Erythroblast (primary cell): ENCODE measurements at regions not wholly inside any gene's neighbourhood (a gene's known extent, or its start where the extent isn't known, plus 50 kb on each side); places are given as distances from the start of the nearest gene placed in this dataset.
A peak's percentile ranks its signal among the peaks of the same experiment; 100 is the strongest.

ENCODE experiments used
- DNase-seq, 2 experiments: peaks; one replicate each; lab custom pipeline; 2025; lab: John Stamatoyannopoulos, UW
- GATA1 ChIP-seq: IDR thresholded peaks from 2 replicates; pipeline ENCODE4 v1.6.1; 2011; ENCODE audit warnings: low read depth, mild to moderate bottlenecking, control low read depth, low read length, moderate library complexity
- POLR2A ChIP-seq: IDR thresholded peaks from 2 replicates; pipeline ENCODE4 v1.6.1; 2011; ENCODE audit warnings: mild to moderate bottlenecking, low read length

DNA sequence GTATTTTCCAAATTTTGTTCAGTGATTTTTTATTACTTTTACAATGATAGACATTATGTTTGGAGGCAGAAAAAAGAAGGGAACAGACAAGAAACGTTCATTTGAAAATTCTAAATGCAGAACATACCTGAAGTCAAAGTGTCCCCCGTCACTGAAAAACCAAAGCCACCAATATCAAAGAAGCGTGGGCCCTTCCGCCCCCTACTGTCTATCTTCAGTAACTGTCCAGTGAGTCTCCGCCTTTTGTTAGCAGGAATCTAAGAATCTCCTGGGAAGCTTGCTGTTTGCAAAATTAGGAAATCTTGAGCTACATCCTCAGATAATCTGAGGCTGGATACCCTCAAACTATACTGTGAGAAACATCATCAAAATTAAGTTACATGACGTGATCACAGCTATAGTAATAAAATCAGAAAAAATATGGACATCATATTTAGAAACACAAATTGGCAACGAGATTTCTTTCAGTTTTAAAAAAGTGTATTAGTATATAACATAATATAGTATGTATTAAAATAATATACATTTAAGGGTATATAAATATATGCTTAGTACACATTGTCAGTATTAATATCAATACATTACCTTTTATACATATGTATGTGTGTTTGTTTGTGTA is 169.3 kb upstream of the AKR1E2 start:
- TF ChIP-seq GATA1 (no peak), POLR2A (no peak)
- peak; percentile 36 to 71 for DNase-seq

DNA sequence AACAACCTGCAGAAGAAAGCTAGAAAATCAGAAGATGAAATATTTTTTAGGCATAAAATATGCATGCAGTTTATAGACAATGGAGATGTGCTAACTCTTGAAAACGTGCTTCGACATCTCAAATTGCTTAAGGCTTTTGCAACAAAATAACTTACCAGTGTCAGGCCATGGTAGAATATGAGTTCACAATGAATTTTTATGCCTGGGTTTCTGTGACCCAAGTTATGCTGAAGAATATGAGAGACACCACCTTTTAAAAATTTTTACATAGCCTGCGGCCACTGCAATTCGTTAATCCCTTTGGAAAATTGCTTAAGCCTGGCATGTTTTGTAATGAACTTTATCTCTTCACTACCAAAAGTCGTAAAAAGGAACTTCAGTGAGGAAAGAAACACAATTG is 170.1 kb upstream of the AKR1E2 start:
- no peak for DNase-seq

DNA sequence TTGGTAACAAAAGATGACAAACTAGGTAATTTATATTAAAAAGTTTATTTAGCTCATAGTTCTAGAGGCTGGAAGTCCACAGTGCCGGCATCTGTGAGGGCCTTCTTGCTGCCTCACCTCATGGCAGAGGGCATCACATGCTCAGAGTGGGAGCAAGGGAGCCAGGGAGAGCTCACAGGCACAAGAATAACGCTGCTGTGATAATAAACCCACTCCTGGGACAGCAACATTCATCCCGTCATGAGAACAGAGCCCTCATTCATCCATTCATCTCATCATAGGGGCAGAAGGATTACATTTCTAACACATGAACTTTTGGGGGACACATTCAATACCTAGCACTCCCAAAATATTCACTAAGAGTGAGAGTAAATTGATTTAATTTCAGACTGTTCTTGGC is 170.6 kb upstream of the AKR1E2 start:
- DNase-seq: no peak
- TF ChIP-seq GATA1 (no peak), POLR2A (no peak)

More for the DNA sequence above, 170.1 kb upstream of the AKR1E2 start:
- TF ChIP-seq GATA1 (no peak), POLR2A (no peak)

DNA sequence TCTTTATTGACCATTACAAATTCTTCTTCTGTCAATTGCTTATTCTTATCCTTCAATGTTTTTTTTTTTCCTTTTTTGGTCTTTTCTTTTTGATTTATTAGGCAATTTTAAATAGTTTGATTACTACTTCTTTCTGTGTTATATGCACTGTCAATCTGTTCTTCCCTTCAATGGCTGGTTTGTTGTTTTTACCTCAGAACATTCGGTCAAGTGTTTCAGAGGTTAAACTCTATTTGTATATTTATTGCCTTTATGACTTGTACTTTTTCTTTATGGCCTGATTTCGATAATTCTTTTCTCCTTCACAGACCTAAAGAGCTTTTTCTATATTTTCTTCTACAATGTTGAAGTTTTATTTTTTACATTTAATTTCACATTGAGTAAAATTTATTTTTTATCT is 171.5 kb upstream of the AKR1E2 start:
- DNase-seq: no peak
- no peak for TF ChIP-seq POLR2A
- TF ChIP-seq GATA1: no peak

DNA sequence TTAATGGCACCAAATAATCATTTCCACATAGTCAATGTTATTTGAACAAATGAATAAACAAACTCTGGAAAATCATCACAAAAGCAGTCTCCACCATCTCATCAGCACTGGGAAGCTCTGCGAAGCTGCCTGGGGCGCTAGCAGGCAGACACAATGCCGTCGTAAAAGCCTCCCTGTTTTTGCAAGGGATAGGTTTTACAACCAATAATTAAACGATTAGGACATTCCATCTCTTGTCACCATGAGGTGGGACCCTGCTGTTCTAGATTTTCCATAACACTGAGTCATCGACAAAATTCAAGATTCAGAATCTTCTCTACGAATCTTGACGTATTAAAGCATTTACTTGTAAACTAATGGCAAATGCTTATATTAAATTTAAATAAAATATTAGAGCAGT is 172.8 kb upstream of the AKR1E2 start:
- no peak for DNase-seq
- no peak for TF ChIP-seq GATA1

DNA sequence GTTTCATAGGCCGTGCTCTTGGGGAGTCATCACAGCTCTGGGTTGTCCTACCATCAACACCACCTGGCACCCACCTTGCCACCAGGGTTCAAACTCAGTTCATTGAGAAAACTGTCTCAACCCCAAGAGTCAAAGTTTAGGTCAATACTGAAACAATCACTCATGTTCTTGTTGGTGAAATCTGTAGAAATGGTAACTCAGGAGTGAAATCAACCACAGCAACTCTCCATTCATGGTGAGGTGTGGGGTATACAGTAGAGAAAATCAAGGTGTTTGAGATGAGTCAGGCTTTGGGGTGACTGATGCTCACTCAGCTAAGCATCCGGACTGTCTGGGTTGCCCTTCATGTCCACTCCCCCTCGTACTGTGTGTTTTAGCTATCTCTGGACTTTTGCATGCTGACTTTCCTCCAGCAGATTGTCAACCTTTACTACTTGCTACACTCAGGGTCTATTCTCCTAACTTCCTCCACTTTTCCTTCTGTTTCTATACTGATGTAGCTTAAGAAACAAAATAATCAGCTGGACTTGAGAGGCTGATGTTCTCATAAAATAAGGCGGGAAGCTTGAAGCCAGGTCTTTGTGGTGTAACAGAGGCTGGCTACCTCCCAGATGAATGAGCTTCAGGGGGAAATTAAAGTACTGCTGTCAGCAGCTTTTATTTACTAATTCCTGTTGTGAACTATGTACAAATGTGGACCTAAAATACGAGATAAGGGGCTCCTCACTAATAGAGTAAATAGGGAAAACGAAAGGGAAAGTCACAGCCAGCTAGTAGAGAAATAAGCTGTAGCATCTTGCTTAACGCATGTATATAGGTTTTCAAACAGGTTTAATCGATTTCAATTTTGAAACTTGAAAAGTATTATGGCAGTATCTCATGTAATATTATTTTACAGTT is 173.6 kb upstream of the AKR1E2 start:
- TF ChIP-seq GATA1 (no peak), POLR2A (no peak)
- no peak for DNase-seq

DNA sequence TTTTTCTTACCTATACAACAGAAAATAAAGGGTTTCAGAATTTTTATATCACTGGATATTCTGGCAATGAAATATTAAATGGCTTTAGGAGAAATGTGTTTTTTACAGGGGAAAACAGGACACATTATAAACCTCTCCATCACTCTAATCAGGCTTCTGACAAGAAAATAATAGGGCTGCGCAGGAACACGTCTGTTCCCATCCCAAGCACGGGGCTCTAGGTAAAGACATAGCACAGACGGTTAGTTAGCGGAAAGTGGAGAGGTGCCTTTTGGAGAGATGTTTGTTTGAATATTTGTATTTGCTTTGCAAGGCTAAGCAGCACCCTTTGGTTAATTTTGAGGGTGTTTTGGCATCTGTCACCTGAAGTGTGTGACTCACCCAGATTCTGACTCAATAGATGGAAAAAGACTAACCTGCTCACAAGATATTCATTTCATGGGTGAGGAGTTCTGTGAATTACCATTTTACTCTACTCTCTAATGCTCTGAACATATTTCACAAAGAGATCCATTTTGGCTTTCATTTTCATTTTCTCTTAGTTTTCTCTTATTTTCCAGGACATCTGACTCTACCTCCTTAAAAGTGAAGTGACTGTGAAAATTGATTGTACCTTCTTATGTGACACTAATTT is 174.5 kb upstream of the AKR1E2 start:
- DNase-seq: no peak
- TF ChIP-seq POLR2A (no peak), GATA1 (no peak)

DNA sequence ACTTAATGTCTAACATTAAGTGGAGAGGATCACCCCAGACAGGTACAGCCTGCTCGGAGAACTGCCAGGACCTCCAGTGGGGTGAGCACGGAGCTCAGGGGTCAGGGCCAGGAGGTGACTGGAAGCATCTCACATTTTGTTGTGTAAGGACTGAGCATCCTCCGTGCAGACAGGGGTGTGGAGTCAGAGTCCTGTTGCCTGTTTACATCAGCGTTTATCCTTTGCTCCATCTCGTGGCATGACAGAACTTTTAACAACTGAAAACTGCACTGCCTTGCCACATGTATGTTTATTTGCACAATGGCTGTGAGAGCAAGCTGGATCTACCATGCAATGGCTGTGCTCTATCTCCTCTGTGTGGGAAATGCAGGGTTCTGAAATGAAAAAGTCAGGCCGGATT is 175.4 kb upstream of the AKR1E2 start:
- no peak for DNase-seq
- TF ChIP-seq POLR2A (no peak), GATA1 (no peak)

DNA sequence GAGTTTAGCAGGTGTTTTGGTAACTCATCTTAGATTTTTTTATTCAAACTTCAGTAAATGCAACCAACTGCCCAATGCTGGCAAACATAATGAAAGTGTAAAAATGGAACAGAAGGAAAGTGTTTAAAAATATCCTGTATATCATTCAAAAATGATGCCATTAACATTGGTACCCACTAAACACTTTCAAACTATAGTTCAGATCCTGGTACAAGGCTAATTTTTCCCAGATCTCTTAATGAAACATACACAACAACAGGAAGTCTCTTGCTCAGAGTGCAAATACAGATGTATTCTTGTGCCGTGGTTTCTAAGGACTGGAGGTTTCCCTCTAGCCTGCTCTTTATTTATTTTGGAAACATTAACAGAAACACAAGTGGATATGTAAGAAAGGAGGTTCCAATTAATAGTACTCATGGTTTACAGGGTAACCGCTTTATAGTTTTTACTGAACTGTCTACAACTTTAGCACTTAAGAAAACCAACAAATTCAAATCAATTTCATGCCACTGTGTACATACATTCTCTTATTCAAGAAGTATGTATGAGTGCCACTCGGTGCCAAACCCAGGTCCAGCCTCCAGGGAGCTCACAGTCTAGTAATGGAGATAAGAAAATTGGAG is 176.0 kb upstream of the AKR1E2 start:
- no peak for DNase-seq
- no peak for TF ChIP-seq GATA1

DNA sequence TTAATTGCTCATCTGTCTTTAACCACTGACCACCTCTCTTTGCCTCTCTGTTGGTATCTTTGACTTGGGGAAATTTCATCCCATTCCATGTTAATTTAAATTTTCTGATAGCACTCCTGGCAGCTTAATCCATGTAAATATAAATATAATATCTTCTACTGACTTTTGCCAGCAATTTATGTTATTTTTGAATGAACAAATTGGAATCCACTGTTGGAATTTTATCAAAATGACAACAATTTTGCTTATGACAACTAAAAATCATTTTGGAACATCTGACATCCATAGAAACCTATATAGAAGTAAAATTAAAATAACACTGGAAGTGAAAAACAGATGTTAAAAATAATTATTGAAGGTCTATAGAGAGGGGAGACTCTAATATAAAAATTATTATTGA is 176.5 kb upstream of the AKR1E2 start:
- TF ChIP-seq POLR2A: no peak
- no peak for TF ChIP-seq GATA1
- DNase-seq: no peak

DNA sequence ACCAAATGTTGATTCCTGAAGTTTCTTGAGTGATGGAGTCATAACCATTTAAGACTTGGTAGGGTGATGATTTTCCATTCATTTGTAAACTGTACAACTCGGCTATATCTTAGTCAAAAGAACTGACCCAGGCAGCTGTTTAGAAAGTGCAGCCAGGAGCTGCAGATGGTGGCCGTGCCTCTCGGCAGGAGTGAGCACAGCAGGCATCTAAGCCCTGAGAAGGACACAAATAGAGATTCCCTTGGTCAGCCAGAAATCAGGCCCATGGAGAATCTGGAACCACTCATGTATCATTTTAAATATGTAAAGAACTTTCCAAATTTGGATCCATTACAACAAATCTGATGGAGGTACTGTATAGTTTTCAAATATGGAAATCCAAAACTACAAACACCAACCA is 177.0 kb upstream of the AKR1E2 start:
- DNase-seq: no peak
- TF ChIP-seq POLR2A: no peak
- TF ChIP-seq GATA1: no peak

DNA sequence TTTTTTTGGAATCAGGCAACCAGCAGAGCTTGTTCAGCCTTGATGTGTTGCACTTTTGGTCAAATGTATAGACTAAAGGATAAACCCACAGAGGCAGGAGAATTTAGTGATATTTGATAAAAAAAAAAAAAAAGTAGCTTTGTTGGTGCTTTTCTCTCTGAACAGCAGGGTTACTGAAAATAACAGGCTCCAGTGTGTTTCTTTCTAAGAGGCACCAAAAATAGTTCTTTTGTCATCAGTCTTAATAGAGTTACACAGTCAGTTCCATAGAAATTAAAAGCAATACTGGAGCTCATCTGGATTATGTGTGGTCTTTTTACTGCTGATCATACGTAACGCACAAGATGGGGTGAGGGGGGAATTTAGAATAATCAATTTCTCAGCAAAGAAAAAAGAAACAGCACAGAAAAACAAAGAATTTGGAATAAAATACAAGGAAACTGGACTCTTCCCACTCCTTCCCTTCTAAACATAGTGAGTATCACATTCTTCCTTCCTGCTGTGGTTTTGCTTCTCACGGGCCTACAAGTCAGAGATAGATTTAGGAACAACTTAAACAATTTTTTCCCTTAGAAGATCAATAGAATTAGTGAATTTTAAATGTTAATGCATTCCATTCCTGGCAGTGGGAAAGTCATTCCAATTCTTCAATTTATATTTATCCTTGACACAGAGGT is 178.8 kb upstream of the AKR1E2 start:
- DNase-seq: no peak
- TF ChIP-seq POLR2A (no peak), GATA1 (no peak)

DNA sequence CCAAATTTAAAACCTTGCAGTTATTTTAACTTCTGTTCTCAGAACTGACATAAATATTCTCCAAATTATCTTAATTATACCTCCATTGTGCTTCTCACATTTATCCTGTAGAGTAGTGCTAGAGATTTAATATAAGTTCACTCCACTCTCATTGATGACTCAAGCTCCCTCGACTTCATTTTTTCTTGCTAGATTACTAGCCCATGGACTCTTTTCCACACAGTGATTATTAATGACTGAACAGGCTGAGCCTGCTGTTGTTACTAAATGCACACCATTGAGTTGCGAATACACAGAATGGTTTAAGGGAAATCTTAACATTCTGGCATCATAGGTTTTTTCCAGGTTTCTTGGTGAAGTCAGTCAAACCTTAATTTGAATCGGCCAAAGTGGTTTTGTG is 179.5 kb upstream of the AKR1E2 start:
- TF ChIP-seq GATA1 (no peak), POLR2A (no peak)
- DNase-seq: no peak

DNA sequence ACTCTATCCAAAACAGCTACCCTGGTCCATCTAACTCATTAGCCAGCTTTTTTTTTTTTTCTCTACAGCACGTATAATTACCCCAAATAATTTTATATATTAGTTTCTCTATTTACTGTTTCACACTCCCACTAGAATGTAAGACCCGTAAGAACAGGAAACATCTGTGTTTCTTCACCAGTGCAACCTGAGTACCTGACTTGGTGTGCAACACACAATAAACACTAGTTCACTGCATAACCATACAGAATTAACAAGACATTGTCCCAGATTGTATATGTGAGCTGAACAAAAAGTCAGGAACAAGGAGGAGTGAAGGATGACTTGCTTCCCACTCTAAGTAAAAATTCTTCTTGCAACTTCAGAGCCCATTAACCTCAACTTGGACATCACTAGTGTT is 180.2 kb upstream of the AKR1E2 start:
- DNase-seq: no peak
- TF ChIP-seq GATA1 (no peak), POLR2A (no peak)
